ENCODE measurements at regions not wholly inside any gene's neighbourhood (a gene's known extent, or its start where the extent isn't known, plus 50 kb on each side); places are given as distances from the start of the nearest gene placed in this dataset.

GRCh38 chr21:28754862-28755261, 237.8 kb downstream of the LTN1 start:
- TF ChIP-seq CTCF (IDR thresholded peaks at IDR 0.05) (no peak), POLR2A (IDR thresholded peaks at IDR 0.05) (no peak), POLR2AphosphoS5 (IDR thresholded peaks at IDR 0.05; ENCODE audit: insufficient read depth in 1 of 2, low read depth in 1 of 2) (no peak)

Measured in vagina (tissue), 2 donors.